ENCODE measurements at regions not wholly inside any gene's neighbourhood (a gene's known extent, or its start where the extent isn't known, plus 50 kb on each side); places are given as distances from the start of the nearest gene placed in this dataset.

GRCh38 chr15:96564546-96564945 is 234.0 kb downstream of the NR2F2 start:
- H3K4me1 ChIP-seq (ENCODE audit: low read length), result no peaks in the 10 kb centered on the region
- peaks cover 16% of the 10 kb centered on the region for H3K9me3 ChIP-seq (ENCODE audit: low read length)
- H3K4me3 ChIP-seq (ENCODE audit: low read length), result no peak overlapping the region
- no peak overlapping the region for H2AFZ ChIP-seq (ENCODE audit: low read length)
- no peaks in the 10 kb centered on the region for H3K36me3 ChIP-seq (ENCODE audit: insufficient read depth, low read length)
- H3K27ac ChIP-seq (ENCODE audit: low read length), result no peak overlapping the region
- DNase-seq, result no peak
- H4K20me1 ChIP-seq (ENCODE audit: insufficient read depth, low read depth, low read length), result no peaks in the 10 kb centered on the region
- H3K27me3 ChIP-seq (ENCODE audit: low read length), result no peaks in the 10 kb centered on the region
- no peaks in the 10 kb centered on the region for H3K9me2 ChIP-seq (replicated peaks; ENCODE audit: insufficient read depth, low read length)
- no peak overlapping the region for H3K9ac ChIP-seq (ENCODE audit: low read length)
- H3K79me2 ChIP-seq (ENCODE audit: low read length), result no peaks in the 10 kb centered on the region
- H3K4me2 ChIP-seq (ENCODE audit: low read depth, low read length, poor library complexity, severe bottlenecking), result no peak overlapping the region

DNA sequence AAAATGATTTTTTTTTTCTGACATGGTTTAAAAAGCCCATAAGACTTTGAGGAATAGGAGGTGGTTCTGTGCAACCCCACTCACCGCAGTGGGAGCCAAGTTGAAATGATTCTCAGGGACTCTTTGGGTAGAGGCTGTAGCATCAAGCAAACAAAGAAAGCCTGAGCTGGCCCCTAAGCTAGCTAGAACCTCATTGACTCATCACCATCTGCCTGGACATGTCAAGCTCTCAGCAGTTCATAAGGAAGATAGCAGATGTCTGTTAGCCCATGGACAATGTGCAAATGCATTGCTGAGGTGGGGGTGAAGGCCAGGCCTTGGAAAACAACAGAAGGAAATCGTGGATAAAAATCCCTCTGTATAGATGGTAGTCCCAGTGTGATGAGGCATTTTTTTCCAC is 234.8 kb downstream of the NR2F2 start:
- H3K27me3 ChIP-seq (ENCODE audit: low read length), result no peaks in the 10 kb centered on the region

GRCh38 chr15:96574782-96575181 is 244.3 kb downstream of the NR2F2 start:
- peaks cover 37% of the 10 kb centered on the region for H3K9me3 ChIP-seq (ENCODE audit: low read length)
- H3K4me3 ChIP-seq (ENCODE audit: low read length), result no peak overlapping the region
- no peak overlapping the region for H3K9ac ChIP-seq (ENCODE audit: low read length)
- H3K9me2 ChIP-seq (replicated peaks; ENCODE audit: insufficient read depth, low read length), result no peaks in the 10 kb centered on the region
- H2AFZ ChIP-seq (ENCODE audit: low read length), result no peak overlapping the region
- H3K27ac ChIP-seq (ENCODE audit: low read length), result no peak overlapping the region
- no peak overlapping the region for H3K4me2 ChIP-seq (ENCODE audit: low read depth, low read length, poor library complexity, severe bottlenecking)
- H3K4me1 ChIP-seq (ENCODE audit: low read length), result no peaks in the 10 kb centered on the region
- no peak for DNase-seq
- H3K27me3 ChIP-seq (ENCODE audit: low read length), result no peaks in the 10 kb centered on the region
- H4K20me1 ChIP-seq (ENCODE audit: insufficient read depth, low read depth, low read length), result no peaks in the 10 kb centered on the region
- no peaks in the 10 kb centered on the region for H3K79me2 ChIP-seq (ENCODE audit: low read length)
- no peaks in the 10 kb centered on the region for H3K36me3 ChIP-seq (ENCODE audit: insufficient read depth, low read length)

More for the DNA sequence above, 234.8 kb downstream of the NR2F2 start:
- H4K20me1 ChIP-seq (ENCODE audit: insufficient read depth, low read depth, low read length), result no peaks in the 10 kb centered on the region
- no peaks in the 10 kb centered on the region for H3K9me2 ChIP-seq (replicated peaks; ENCODE audit: insufficient read depth, low read length)
- H3K79me2 ChIP-seq (ENCODE audit: low read length), result no peaks in the 10 kb centered on the region
- H3K27ac ChIP-seq (ENCODE audit: low read length), result no peak overlapping the region
- H3K9me3 ChIP-seq (ENCODE audit: low read length), result peaks cover 16% of the 10 kb centered on the region
- H3K36me3 ChIP-seq (ENCODE audit: insufficient read depth, low read length), result no peaks in the 10 kb centered on the region
- no peaks in the 10 kb centered on the region for H3K4me1 ChIP-seq (ENCODE audit: low read length)
- DNase-seq, result no peak
- H3K4me3 ChIP-seq (ENCODE audit: low read length), result no peak overlapping the region
- H2AFZ ChIP-seq (ENCODE audit: low read length), result no peak overlapping the region
- H3K9ac ChIP-seq (ENCODE audit: low read length), result no peak overlapping the region
- no peak overlapping the region for H3K4me2 ChIP-seq (ENCODE audit: low read depth, low read length, poor library complexity, severe bottlenecking)

DNA sequence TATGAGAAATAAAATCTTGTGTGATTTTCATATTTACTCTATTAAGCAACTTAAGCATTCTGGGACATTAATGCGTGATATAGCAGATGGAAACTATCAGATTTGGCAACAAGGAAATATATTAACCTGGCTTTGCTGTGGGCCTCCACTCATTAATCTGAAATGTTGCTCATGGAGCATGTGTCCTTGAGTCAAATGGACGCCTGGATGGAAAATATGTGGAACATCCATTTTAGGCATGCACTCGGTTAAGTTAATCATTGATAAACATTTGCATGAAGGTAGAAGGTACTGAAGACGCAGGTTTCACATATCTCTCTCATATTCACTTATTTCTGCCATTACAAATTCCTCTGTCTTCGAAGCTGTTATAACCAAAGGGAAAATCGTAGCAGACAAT is 246.1 kb downstream of the NR2F2 start:
- no peak overlapping the region for H3K4me3 ChIP-seq (ENCODE audit: low read length)
- H3K9me2 ChIP-seq (replicated peaks; ENCODE audit: insufficient read depth, low read length), result no peaks in the 10 kb centered on the region
- no peak overlapping the region for H2AFZ ChIP-seq (ENCODE audit: low read length)
- no peaks in the 10 kb centered on the region for H3K36me3 ChIP-seq (ENCODE audit: insufficient read depth, low read length)
- no peaks in the 10 kb centered on the region for H3K79me2 ChIP-seq (ENCODE audit: low read length)
- no peaks in the 10 kb centered on the region for H3K27me3 ChIP-seq (ENCODE audit: low read length)
- no peak overlapping the region for H3K4me2 ChIP-seq (ENCODE audit: low read depth, low read length, poor library complexity, severe bottlenecking)
- H3K27ac ChIP-seq (ENCODE audit: low read length), result no peak overlapping the region
- no peaks in the 10 kb centered on the region for H4K20me1 ChIP-seq (ENCODE audit: insufficient read depth, low read depth, low read length)
- no peaks in the 10 kb centered on the region for H3K4me1 ChIP-seq (ENCODE audit: low read length)
- peaks cover 34% of the 10 kb centered on the region for H3K9me3 ChIP-seq (ENCODE audit: low read length)
- DNase-seq, result no peak
- H3K9ac ChIP-seq (ENCODE audit: low read length), result no peak overlapping the region

DNA sequence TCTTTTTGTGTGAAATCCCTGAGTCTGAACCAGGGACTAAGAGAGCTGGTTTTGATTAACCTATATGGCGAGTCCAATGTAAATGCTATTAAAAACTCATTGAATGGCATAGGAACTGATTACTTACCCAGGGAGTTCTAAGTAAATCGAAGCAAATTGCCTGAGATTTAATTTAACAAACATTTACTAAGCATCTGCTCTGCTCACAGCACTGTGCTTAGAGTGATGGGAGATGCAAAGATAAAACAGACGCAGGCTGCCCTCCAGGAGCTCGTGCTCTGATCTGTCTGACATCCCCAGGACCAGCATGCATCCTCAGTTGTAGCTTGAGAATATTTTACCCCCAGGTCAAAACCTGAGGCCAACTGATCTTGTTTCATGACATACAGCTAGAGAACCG is 247.9 kb downstream of the NR2F2 start:
- no peaks in the 10 kb centered on the region for H3K4me1 ChIP-seq (ENCODE audit: low read length)
- no peaks in the 10 kb centered on the region for H3K27me3 ChIP-seq (ENCODE audit: low read length)
- no peaks in the 10 kb centered on the region for H3K9me2 ChIP-seq (replicated peaks; ENCODE audit: insufficient read depth, low read length)
- no peak overlapping the region for H2AFZ ChIP-seq (ENCODE audit: low read length)
- H3K4me2 ChIP-seq (ENCODE audit: low read depth, low read length, poor library complexity, severe bottlenecking), result no peak overlapping the region
- H3K27ac ChIP-seq (ENCODE audit: low read length), result no peak overlapping the region
- peaks cover 32% of the 10 kb centered on the region for H3K9me3 ChIP-seq (ENCODE audit: low read length)
- H3K79me2 ChIP-seq (ENCODE audit: low read length), result no peaks in the 10 kb centered on the region
- no peak for DNase-seq
- H4K20me1 ChIP-seq (ENCODE audit: insufficient read depth, low read depth, low read length), result no peaks in the 10 kb centered on the region
- no peak overlapping the region for H3K4me3 ChIP-seq (ENCODE audit: low read length)
- no peaks in the 10 kb centered on the region for H3K36me3 ChIP-seq (ENCODE audit: insufficient read depth, low read length)
- no peak overlapping the region for H3K9ac ChIP-seq (ENCODE audit: low read length)

- DNase-seq, result no peak
- Histone ChIP-seq H3K9ac (ENCODE audit: low read length) (no peak overlapping the region), H3K4me2 (ENCODE audit: low read depth, low read length, poor library complexity, severe bottlenecking) (no peak overlapping the region), H3K9me3 (ENCODE audit: low read length) (peaks cover 23% of the 10 kb centered on the region), H3K4me1 (ENCODE audit: low read length) (no peaks in the 10 kb centered on the region), H3K27ac (ENCODE audit: low read length) (no peak overlapping the region), H3K9me2 (replicated peaks; ENCODE audit: insufficient read depth, low read length) (no peaks in the 10 kb centered on the region; the same call in 1 of the 2 replicates), H2AFZ (ENCODE audit: low read length) (no peak overlapping the region), H3K36me3 (ENCODE audit: insufficient read depth, low read length) (no peaks in the 10 kb centered on the region), H3K4me3 (ENCODE audit: low read length) (no peak overlapping the region), H4K20me1 (ENCODE audit: insufficient read depth, low read depth, low read length) (no peaks in the 10 kb centered on the region), H3K27me3 (ENCODE audit: low read length) (no peaks in the 10 kb centered on the region), H3K79me2 (ENCODE audit: low read length) (no peaks in the 10 kb centered on the region)
Measured at GRCh38 chr15:96581371-96581770, 250.9 kb downstream of the NR2F2 start.

DNA sequence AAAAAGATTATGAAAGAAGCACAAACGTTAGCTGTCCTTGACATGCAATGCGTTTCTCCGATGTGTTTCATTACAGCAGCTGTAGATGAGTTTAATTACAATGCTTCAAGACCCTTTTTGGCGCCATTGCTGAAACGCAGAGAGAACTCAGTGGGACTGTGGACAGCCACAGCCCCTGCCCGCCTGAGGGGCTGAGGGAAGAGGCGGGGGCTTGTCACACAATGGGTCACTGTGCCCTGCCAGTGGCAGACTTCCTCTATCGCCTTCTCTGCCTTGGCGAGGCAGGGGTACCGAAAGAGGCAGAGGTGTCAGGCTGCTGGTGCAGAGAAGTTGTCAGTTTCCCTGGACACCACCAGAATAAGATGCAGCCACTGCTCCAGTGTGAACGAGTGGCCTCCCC is 252.0 kb downstream of the NR2F2 start:
- Histone ChIP-seq H3K79me2 (ENCODE audit: low read length) (no peaks in the 10 kb centered on the region), H3K4me1 (ENCODE audit: low read length) (no peaks in the 10 kb centered on the region), H3K4me2 (ENCODE audit: low read depth, low read length, poor library complexity, severe bottlenecking) (no peak overlapping the region), H3K9me3 (ENCODE audit: low read length) (peaks cover 19% of the 10 kb centered on the region), H3K36me3 (ENCODE audit: insufficient read depth, low read length) (no peaks in the 10 kb centered on the region), H3K4me3 (ENCODE audit: low read length) (no peak overlapping the region), H3K27me3 (ENCODE audit: low read length) (no peaks in the 10 kb centered on the region), H3K9ac (ENCODE audit: low read length) (no peak overlapping the region), H3K9me2 (replicated peaks; ENCODE audit: insufficient read depth, low read length) (no peaks in the 10 kb centered on the region; the same call in 1 of the 2 replicates), H3K27ac (ENCODE audit: low read length) (no peak overlapping the region), H2AFZ (ENCODE audit: low read length) (no peak overlapping the region), H4K20me1 (ENCODE audit: insufficient read depth, low read depth, low read length) (no peaks in the 10 kb centered on the region)
- no peak for DNase-seq

GRCh38 chr15:96583671-96584070 is 253.2 kb downstream of the NR2F2 start:
- no peak overlapping the region for H3K4me2 ChIP-seq (ENCODE audit: low read depth, low read length, poor library complexity, severe bottlenecking)
- H3K27ac ChIP-seq (ENCODE audit: low read length), result no peak overlapping the region
- no peak overlapping the region for H3K9ac ChIP-seq (ENCODE audit: low read length)
- no peaks in the 10 kb centered on the region; the same call in 1 of the 2 replicates for H3K9me2 ChIP-seq (replicated peaks; ENCODE audit: insufficient read depth, low read length)
- no peak overlapping the region for H2AFZ ChIP-seq (ENCODE audit: low read length)
- no peak for DNase-seq
- no peaks in the 10 kb centered on the region for H3K4me1 ChIP-seq (ENCODE audit: low read length)
- no peaks in the 10 kb centered on the region for H4K20me1 ChIP-seq (ENCODE audit: insufficient read depth, low read depth, low read length)
- H3K27me3 ChIP-seq (ENCODE audit: low read length), result no peaks in the 10 kb centered on the region
- no peaks in the 10 kb centered on the region for H3K36me3 ChIP-seq (ENCODE audit: insufficient read depth, low read length)
- H3K4me3 ChIP-seq (ENCODE audit: low read length), result no peak overlapping the region
- peaks cover 20% of the 10 kb centered on the region for H3K9me3 ChIP-seq (ENCODE audit: low read length)
- no peaks in the 10 kb centered on the region for H3K79me2 ChIP-seq (ENCODE audit: low read length)

All from Karpas-422 (cell line).